GM19438 (cell line): ENCODE measurements at regions not wholly inside any gene's neighbourhood (a gene's known extent, or its start where the extent isn't known, plus 50 kb on each side); places are given as distances from the start of the nearest gene placed in this dataset.

Experiments used
- ATAC-seq: cut with Tn5 transposase; IDR thresholded peaks from one replicate; pipeline ENCODE4 v1.9.1; 2021; ENCODE audit warnings: low read depth; ENCODE audit not compliant: unreplicated experiment

DNA sequence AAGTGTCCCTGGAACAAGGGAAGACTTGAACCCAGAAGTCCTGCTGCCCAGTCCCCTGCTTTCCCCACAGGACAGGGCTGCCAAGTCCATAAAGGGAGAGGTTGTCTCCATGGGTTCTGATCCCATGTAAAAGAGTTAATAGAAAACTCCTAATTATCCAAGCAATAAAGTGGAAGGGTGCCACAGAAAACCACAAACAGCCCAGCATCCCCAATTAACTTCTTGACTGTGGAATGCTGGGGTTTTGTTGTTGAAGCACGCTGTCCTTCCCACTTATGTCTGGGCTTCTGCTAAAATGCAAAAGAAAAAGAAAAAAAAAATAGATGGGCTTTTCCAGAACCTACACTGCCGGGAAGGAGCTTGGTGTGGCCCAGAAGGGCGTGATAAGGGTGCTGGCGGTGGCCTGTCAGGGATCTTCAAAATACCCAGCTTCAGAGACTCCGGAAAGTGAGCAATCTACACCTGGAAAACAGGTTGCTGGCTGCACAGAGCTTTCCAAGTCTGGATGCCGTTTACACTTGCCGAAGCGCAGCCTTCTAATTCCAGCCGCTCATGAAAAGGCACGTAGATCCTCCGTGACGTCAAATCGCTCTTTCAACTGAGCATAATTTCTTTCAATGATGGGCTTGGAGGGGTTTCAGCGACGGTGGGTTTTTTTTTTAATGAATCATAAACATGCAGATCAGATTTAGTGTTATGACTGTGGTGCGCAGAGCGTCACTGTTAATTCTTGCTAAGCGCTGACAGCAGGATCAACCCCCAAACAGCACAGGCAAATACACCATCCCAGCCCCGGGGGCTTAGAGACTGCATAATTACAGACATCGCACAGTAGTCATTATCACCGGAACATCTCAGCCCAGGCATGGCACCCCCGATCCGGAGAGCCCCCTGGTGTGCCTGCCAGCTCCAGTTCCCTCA is 197.6 kb downstream of the BCOR start:
- no peak for ATAC-seq

GRCh38 chrX:39900777-39901170 is 197.0 kb downstream of the BCOR start:
- no peak for ATAC-seq

GRCh38 chrX:39903343-39903742 is 194.4 kb downstream of the BCOR start:
- no peak for ATAC-seq

DNA sequence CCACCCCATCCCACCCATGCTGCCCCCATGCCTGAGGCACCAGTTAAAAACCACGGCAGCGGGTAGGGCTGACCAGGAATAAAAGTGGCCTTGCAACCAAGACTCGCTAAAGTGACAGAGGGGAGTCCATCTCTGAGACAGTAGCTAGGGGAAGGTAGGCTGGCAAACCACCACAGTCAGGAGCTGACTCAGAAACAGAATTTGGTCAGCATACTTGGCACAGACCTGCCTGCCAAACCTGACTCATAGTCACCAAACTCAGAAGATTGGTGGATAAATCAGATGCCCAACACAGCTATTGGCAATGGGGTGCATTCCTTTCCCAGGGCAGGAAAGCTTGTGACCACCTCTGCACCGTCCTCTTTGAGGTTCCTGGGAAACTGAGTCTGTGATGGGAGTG is 193.8 kb downstream of the BCOR start:
- ATAC-seq = no peak

- no peak for ATAC-seq
Observed at GRCh38 chrX:39904816-39905537, 192.8 kb downstream of the BCOR start.

GRCh38 chrX:39905538-39905891 is 192.2 kb downstream of the BCOR start:
- ATAC-seq = no peak

DNA sequence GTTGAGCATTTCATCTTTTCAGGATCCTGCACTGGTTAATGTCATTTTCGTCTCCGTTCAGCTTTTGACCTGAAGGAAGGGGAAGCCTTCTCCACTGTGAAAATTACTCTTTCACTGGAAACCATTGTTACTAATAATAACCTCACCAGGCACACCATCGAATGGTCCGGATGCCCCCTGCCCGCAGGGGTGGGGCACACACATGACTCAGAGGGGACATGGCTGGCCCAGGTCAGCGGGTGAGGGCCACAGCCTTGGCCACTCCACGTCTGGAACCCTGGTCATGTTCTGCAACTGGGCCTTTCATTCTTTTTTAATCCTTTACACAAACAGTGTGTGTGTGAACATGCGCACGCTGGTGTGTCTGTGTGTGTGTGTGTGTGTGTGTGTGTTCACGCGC is 191.8 kb downstream of the BCOR start:
- ATAC-seq = no peak

DNA sequence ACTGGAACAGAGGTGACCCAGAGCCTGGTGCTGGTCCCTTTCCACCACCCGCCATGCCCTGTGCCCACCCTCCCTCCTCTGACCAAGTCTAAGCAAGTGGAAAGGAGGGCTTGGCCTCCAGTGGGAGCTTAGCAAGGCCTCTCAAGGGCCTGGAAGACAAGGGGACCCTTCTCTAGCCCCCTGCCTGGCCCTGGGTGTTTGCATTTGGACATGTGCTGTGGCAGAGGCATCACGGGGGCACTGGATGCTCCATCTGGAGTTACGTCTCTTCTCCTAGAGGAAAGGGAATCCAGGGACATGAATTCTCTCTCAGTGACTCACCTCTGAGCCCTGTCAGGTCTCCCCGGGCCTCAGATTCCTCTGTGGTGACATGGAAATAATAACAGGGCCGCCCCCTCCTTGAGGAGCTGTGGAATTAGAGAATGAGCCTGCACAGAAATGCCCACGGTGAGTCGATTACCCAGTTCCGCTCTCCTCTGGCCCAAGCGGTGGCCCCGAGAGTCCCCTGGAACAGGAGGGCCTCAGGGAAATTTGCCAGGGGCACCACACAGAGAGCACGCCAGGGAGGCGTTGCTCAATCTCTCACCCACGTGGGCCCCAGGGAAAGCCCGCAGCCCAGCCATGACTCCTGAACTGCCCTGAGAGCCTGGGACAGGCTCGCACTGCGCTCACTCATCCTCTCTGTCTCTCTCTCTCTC is 189.6 kb downstream of the BCOR start:
- ATAC-seq = no peak

DNA sequence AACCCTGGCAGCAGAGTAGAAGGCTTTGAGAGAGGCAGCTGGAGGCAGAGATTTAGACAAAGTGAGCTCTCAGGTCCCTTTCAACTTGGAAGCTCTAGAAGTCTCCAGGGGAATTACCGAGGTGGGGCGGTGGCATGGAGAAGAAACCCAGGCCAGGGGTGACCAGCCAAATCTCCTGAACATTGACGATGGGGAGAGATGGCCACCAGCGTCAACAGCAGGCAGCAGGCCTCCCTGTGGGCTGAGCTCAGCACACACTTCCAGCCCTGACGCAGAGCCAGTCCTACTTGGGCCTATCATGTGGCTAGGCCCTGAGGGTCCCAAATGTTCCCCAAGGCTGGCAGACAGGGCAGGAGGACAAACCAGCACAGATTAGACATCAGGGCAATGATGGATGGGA is 187.8 kb downstream of the BCOR start:
- no peak for ATAC-seq

- no peak for ATAC-seq
Observed at GRCh38 chrX:39910651-39911050, 187.1 kb downstream of the BCOR start.

GRCh38 chrX:39911278-39911897 is 186.4 kb downstream of the BCOR start:
- ATAC-seq = no peak

- no peak for ATAC-seq
Observed at GRCh38 chrX:39912126-39912525, 185.6 kb downstream of the BCOR start.

DNA sequence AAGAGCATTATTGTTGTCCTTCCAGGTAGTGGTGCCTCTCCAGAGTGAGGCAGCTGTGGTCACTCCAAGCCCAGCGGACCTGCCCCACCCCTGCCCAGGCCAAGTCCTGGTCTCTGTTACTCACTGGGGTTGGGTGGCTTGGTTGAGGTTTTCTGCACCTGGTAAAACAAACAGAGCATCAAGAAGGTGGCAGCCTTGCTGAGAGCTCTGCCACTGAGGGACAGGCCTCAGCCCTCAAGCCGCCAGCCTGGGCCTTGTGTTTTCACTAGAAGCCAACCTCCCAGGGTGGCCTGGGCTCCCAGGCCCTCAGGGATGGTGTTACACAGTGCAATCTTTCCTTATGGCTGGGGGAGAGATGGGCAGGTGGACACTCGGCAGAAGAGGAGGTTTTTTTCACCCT is 182.7 kb downstream of the BCOR start:
- ATAC-seq = no peak

DNA sequence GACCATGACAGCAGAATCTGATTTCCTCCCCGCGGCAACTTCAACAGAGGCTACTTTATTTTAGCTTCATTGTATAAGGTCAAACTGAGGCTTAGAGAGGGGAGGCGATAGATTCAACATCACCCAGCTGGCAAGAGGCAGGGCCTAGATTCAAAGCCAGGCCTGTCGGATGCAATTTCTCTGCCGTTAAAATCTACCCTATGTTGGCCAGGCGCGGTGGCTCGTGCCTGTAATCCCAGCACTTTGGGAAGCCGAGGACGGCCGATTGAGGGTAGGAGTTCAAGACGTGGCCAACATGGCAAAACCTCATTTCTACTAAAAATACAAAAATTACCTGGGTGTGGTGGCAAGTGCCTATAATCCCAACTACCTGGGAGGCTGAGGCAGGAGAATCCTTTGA is 182.2 kb downstream of the BCOR start:
- ATAC-seq = no peak

DNA sequence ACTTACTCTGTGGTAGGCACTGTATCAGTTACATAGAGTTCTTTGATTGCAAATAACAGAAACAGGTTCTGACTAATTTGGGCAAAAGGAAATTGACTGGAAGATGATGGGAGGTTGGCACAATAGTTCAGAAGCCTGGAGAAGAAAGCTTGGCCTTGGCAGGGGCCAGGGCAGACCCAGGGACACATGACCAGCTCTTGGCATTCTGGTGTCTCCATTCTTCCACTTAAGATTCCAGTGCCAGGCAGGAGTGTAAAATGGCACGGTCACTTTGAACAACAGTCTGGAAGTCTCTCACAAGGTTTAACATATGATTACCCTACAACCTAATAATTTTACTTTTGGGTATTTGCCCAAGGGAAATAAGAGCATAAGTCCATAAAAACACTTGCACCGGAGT is 175.9 kb downstream of the BCOR start:
- no peak for ATAC-seq

- no peak for ATAC-seq
Observed at GRCh38 chrX:39922488-39922887, 175.3 kb downstream of the BCOR start.

- ATAC-seq = no peak
Observed at GRCh38 chrX:39922926-39923325, 174.8 kb downstream of the BCOR start.

DNA sequence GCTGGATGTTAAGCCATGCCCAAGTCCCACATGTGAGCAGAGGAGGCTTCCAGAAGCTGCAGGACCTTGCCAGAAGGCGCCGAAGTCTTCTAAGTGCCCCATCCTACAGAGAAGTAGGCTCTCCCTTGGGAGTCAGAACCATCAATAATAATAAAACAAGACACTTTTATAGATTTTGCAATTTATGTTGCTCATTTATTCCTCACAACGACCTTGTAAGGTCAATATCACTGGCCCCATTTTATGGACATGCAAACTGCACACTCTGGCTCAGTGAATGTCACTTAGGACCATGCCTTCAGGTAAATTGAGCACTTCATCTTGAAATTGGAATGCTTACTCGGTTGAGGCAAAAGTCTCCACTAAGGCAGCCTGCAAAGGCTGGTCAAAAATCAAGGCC is 170.4 kb downstream of the BCOR start:
- no peak for ATAC-seq

DNA sequence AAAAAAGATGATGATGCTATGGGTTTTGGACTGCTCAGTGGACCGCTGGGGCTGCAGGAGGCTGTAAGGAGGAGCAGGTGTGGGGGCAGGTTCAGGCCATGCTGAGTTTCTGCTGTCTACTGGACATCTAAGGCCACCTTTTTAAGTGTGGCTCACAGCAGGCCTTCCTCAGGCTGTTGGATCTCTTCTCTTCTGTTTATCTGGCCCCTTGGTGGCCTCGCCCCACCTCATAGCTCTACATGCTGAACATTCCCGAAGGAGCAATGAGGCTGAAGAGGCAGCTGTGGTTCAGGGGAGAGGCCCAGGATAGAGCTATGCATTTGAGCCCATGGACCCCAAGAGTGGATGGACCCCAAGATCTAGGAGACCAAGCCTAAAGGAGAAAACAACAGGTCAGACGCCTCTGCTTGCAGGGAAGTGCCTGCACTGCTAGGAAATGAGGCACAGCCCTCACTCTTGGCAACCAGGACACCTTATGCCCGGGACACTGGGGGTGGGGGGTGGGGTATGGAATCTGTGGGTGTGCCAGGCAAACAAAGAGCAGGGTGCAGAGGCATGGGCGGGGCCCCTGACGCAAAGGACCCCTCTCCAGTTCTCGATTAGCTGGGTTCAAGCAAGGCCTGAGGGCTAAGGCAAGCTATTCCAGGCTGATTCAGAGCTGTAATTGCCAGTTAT is 168.9 kb downstream of the BCOR start:
- ATAC-seq = no peak

- no peak for ATAC-seq
Observed at GRCh38 chrX:39929379-39930025, 168.3 kb downstream of the BCOR start.
